IMR-90 (cell line): ENCODE measurements at regions not wholly inside any gene's neighbourhood (a gene's known extent, or its start where the extent isn't known, plus 50 kb on each side); places are given as distances from the start of the nearest gene placed in this dataset.
A peak's percentile ranks its signal among the peaks of the same experiment; 100 is the strongest.

Source experiments
- ATAC-seq: fragments of 200-7000 bp; cut with Tn5 transposase; 2 replicates; pipeline ENCODE4 v1.9.1; 2020; ENCODE audit warnings: low read depth, mild to moderate bottlenecking, moderate library complexity
- BruUV-seq: library from RNA; stranded (reverse); fragments of 400-500 nt; replicated peaks from 2 replicates; lab custom pipeline; 2021; lab: Mats Ljungman, UMichigan
- CTCF ChIA-PET: fragments of 300-600 bp; formaldehyde crosslinking; extraction: SDS; loops from one replicate; lab custom pipeline; 2021; ENCODE audit warnings: antibody characterized with exemption; lab: Yijun Ruan, JAX
- POLR2A ChIA-PET: fragments of 300-600 bp; sonication (Branson Sonifier 250); formaldehyde crosslinking; loops from one replicate; lab custom pipeline; 2022; ENCODE audit warnings: antibody characterized with exemption; ENCODE audit not compliant: unreplicated experiment; lab: Charles Lee
- DNase-seq: peaks from one replicate; pipeline ENCODE4 v3.0.0; 2013
- H2AFZ ChIP-seq: replicated peaks from 2 replicates; pipeline ENCODE3; 2013; ENCODE audit warnings: low read length, mild to moderate bottlenecking; ENCODE audit not compliant: poor library complexity
- H2AK5ac ChIP-seq: 2 replicates; pipeline ENCODE4 v1.6.1; 2013; ENCODE audit warnings: low read depth, low read length, inconsistent platforms
- H2AK9ac ChIP-seq: replicated peaks from 2 replicates; pipeline ENCODE3; 2013; ENCODE audit warnings: mild to moderate bottlenecking, low read depth, low read length, moderate library complexity; ENCODE audit not compliant: poor library complexity
- H2BK120ac ChIP-seq: 2 replicates; pipeline ENCODE4 v1.6.1; 2013; ENCODE audit warnings: low read depth, low read length, inconsistent platforms
- H2BK15ac ChIP-seq: 3 replicates; pipeline ENCODE4 v1.6.1; 2013; ENCODE audit warnings: low read depth, low read length, inconsistent platforms
- H2BK20ac ChIP-seq: 2 replicates; pipeline ENCODE4 v1.6.1; 2013; ENCODE audit warnings: low read depth, mild to moderate bottlenecking, inconsistent platforms, low read length, moderate library complexity
- H2BK5ac ChIP-seq: 2 replicates; pipeline ENCODE4 v1.6.1; 2013; ENCODE audit warnings: mild to moderate bottlenecking, low read depth, low read length, inconsistent platforms; ENCODE audit not compliant: poor library complexity, severe bottlenecking
- H3K14ac ChIP-seq: replicated peaks from 2 replicates; pipeline ENCODE4 v1.6.1; 2013; ENCODE audit warnings: low read depth, low read length, inconsistent platforms
- H3K18ac ChIP-seq: 2 replicates; pipeline ENCODE4 v1.6.1; 2013; ENCODE audit warnings: low read depth, low read length, control low read depth
- H3K23ac ChIP-seq: 2 replicates; pipeline ENCODE4 v1.6.1; 2013; ENCODE audit warnings: low read depth, low read length, inconsistent platforms
- H3K27ac ChIP-seq: 2 replicates; pipeline ENCODE4 v1.5.1; 2013; ENCODE audit warnings: mild to moderate bottlenecking, control low read depth, low read length; ENCODE audit not compliant: insufficient read depth
- H3K27me3 ChIP-seq: 2 replicates; pipeline ENCODE4 v1.6.1; 2013; ENCODE audit warnings: low read length; ENCODE audit not compliant: control insufficient read depth, insufficient read depth
- H3K36me3 ChIP-seq: 2 replicates; pipeline ENCODE4 v1.6.1; 2013; ENCODE audit warnings: low read length, mixed read lengths; ENCODE audit not compliant: control insufficient read depth, insufficient read depth
- H3K4ac ChIP-seq: 2 replicates; pipeline ENCODE4 v1.6.1; 2013; ENCODE audit warnings: low read depth, low read length, inconsistent platforms
- H3K4me1 ChIP-seq: 2 replicates; pipeline ENCODE4 v1.6.1; 2013; ENCODE audit warnings: low read length, mixed read lengths; ENCODE audit not compliant: control insufficient read depth, insufficient read depth
- H3K4me2 ChIP-seq: 2 replicates; pipeline ENCODE4 v1.6.1; 2013; ENCODE audit warnings: low read depth, mild to moderate bottlenecking, control low read depth, low read length, moderate library complexity
- H3K4me3 ChIP-seq: 2 replicates; pipeline ENCODE4 v1.5.1; 2013; ENCODE audit warnings: low read depth, mild to moderate bottlenecking, control low read depth, low read length, moderate library complexity; ENCODE audit not compliant: insufficient read depth
- H3K56ac ChIP-seq: 2 replicates; pipeline ENCODE4 v1.6.1; 2013; ENCODE audit warnings: low read length, inconsistent platforms; ENCODE audit not compliant: insufficient read depth; ENCODE audit errors: extremely low read depth
- H3K79me1 ChIP-seq, 2 experiments: 2 replicates each; pipeline ENCODE4 v1.6.1; 2013; ENCODE audit warnings: low read length in 2 of 2, inconsistent platforms in 1 of 2, low read depth in 1 of 2
- H3K9ac ChIP-seq: 2 replicates; pipeline ENCODE4 v1.6.1; 2013; ENCODE audit warnings: low read depth, low read length, control low read depth
- H3K9me1 ChIP-seq: 2 replicates; pipeline ENCODE4 v1.6.1; 2013; ENCODE audit warnings: low read length, inconsistent platforms; ENCODE audit not compliant: insufficient read depth
- H3K9me3 ChIP-seq: 2 replicates; pipeline ENCODE4 v1.6.1; 2013; ENCODE audit warnings: low read length; ENCODE audit not compliant: control insufficient read depth, insufficient read depth
- H4K20me1 ChIP-seq: 2 replicates; pipeline ENCODE4 v1.6.1; 2013; ENCODE audit warnings: low read length, inconsistent platforms; ENCODE audit not compliant: insufficient read depth
- H4K5ac ChIP-seq: 2 replicates; pipeline ENCODE4 v1.6.1; 2013; ENCODE audit warnings: mild to moderate bottlenecking, low read depth, low read length, control low read depth
- H4K8ac ChIP-seq, 2 experiments: 2 replicates each; pipeline ENCODE4 v1.6.1; 2013; ENCODE audit warnings: low read depth in 2 of 2, low read length in 2 of 2, control low read depth in 1 of 2, inconsistent platforms in 1 of 2
- H4K91ac ChIP-seq: 2 replicates; pipeline ENCODE4 v1.6.1; 2013; ENCODE audit warnings: low read depth, low read length, inconsistent platforms; ENCODE audit not compliant: insufficient read depth
- CHD1 ChIP-seq: IDR thresholded peaks from 2 replicates; pipeline ENCODE4 v1.6.1; 2012; ENCODE audit warnings: low read depth, low read length, improper control_type of control experiment
- CTCF ChIP-seq: conservative IDR thresholded peaks from 2 replicates; pipeline ENCODE4 v1.5.1; 2012; ENCODE audit warnings: mild to moderate bottlenecking, low read depth, low read length, improper control_type of control experiment
- MAFK ChIP-seq: IDR thresholded peaks from 2 replicates; pipeline ENCODE4 v1.6.1; 2012; ENCODE audit warnings: low read depth, low read length, improper control_type of control experiment
- MAZ ChIP-seq: IDR thresholded peaks from 2 replicates; pipeline ENCODE4 v1.6.1; 2012; ENCODE audit warnings: low read depth, mild to moderate bottlenecking, low read length, improper control_type of control experiment, moderate library complexity, borderline replicate concordance
- MXI1 ChIP-seq: IDR thresholded peaks from 2 replicates; pipeline ENCODE4 v1.6.1; 2012; ENCODE audit warnings: low read depth, mild to moderate bottlenecking, low read length, moderate library complexity, borderline replicate concordance
- RCOR1 ChIP-seq: IDR thresholded peaks from 2 replicates; pipeline ENCODE4 v1.6.1; 2012; ENCODE audit warnings: mild to moderate bottlenecking, low read length, improper control_type of control experiment; ENCODE audit not compliant: insufficient replicate concordance
- RFX5 ChIP-seq: IDR thresholded peaks from 2 replicates; pipeline ENCODE4 v1.8.0; 2012; ENCODE audit warnings: low read depth, mild to moderate bottlenecking, low read length, moderate library complexity
- WGBS, 2 experiments: methylation state at CpG; one replicate each; pipeline versions ENCODE4 v1.1.5 to v1.1.7; 2013; ENCODE audit warnings: missing lambda C conversion rate in 2 of 2; ENCODE audit not compliant: insufficient read length in 1 of 2; ENCODE audit errors: extremely low coverage in 2 of 2; 5-methylcytosine and 5-hydroxymethylcytosine counted together
- dilution Hi-C: fragments of 300-500 bp; cut with HindIII; formaldehyde crosslinking; loops from one replicate; pipeline ENCODE4 v1.14.3; 2018; ENCODE audit warnings: low sequenced_read_pairs; ENCODE audit not compliant: unreplicated experiment
- in situ Hi-C: fragments of 300-500 bp; cut with MboI; formaldehyde crosslinking; loops from 3 replicates; pipeline ENCODE4 v1.14.3; 2019; ENCODE audit warnings: low sequenced_read_pairs, inconsistent platforms, mixed read lengths
- intact Hi-C: fragments of 100-400 bp; cut with micrococcal nuclease; formaldehyde crosslinking; loops from 2 replicates; pipeline ENCODE4 v1.10.0; 2022

- Histone ChIP-seq H3K18ac (no peak overlapping the region; the same call in 1 of the 2 replicates), H4K8ac (no peak overlapping the region), H3K4me2 (no peak overlapping the region), H4K5ac (no peak overlapping the region), H3K9me3 (no peaks in the 10 kb centered on the region), H3K36me3 (no peaks in the 10 kb centered on the region), H3K79me1 (no peaks in the 10 kb centered on the region; a peak in 1 of 4 replicates), H3K27me3 (no peaks in the 10 kb centered on the region), H4K20me1 (no peaks in the 10 kb centered on the region), H2AK9ac (no peak overlapping the region), H2BK5ac (peak overlapping the region; percentile 53), H3K14ac (no peak overlapping the region), H3K4me1 (peaks cover 6% of the 10 kb centered on the region; the same call in 1 of the 2 replicates), H2BK15ac (no peak overlapping the region), H2AK5ac (no peak overlapping the region), H3K23ac (no peak overlapping the region), H3K4ac (no peak overlapping the region), H3K56ac (no peak overlapping the region), H4K91ac (no peak overlapping the region), H3K27ac (no peak overlapping the region), H3K9me1 (peaks cover 3% of the 10 kb centered on the region), H3K4me3 (no peak overlapping the region), H3K9ac (no peak overlapping the region), H2BK20ac (no peak overlapping the region), H2BK120ac (no peak overlapping the region; the same call in 1 of the 2 replicates), H2AFZ (no peak overlapping the region)
- TF ChIP-seq CTCF (no peak), CHD1 (no peak), MAFK (no peak), MAZ (no peak), RCOR1 (no peak), MXI1 (no peak), RFX5 (no peak)
- in situ Hi-C loops (no loop called here), intact Hi-C loops (no loop called here), dilution Hi-C loops (no loop called here)
- BruUV-seq, result no TSS peak
- DNase-seq (no peak), ATAC-seq (no peak)
- no CpG with 5 or more reads among the region's 1 CpG for WGBS, 2 experiments
- ChIA-PET POLR2A (no interaction called here), CTCF (interaction anchor here (0.7 to 1.1 kb wide), 3 partner anchors 56 to 77 kb away, joined by 3 read pairs; partner anchors contain the start of gene CCBE1)
These were observed 55.4 kb upstream of the CCBE1 start for GRCh38 chr18:59752666-59753065.
